ENCODE measurements at regions not wholly inside any gene's neighbourhood (a gene's known extent, or its start where the extent isn't known, plus 50 kb on each side); places are given as distances from the start of the nearest gene placed in this dataset.

DNA sequence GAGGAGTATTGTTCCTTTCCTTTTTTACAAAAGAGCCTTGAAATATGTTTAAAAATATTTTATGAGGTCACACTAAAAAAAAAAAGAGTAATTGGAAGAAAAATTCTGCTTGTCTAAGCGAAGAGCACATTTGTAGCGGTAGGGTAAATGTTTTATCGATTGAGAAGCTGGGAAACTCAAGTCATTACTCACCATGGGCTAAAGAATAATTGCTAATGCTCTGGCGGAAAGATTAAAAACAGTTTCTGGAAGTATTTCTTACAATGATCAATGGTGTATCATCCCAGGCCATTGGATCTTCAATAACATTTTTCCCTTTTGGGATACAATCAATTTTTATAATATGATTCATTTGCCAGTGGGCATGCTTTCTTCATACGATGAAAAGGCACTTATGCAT is 450.0 kb downstream of the RASEF start:
- TF ChIP-seq POLR2A (IDR thresholded peaks at IDR 0.05) = no peak
- TF ChIP-seq, protein P1, sequence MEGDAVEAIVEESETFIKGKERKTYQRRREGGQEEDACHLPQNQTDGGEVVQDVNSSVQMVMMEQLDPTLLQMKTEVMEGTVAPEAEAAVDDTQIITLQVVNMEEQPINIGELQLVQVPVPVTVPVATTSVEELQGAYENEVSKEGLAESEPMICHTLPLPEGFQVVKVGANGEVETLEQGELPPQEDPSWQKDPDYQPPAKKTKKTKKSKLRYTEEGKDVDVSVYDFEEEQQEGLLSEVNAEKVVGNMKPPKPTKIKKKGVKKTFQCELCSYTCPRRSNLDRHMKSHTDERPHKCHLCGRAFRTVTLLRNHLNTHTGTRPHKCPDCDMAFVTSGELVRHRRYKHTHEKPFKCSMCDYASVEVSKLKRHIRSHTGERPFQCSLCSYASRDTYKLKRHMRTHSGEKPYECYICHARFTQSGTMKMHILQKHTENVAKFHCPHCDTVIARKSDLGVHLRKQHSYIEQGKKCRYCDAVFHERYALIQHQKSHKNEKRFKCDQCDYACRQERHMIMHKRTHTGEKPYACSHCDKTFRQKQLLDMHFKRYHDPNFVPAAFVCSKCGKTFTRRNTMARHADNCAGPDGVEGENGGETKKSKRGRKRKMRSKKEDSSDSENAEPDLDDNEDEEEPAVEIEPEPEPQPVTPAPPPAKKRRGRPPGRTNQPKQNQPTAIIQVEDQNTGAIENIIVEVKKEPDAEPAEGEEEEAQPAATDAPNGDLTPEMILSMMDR (IDR thresholded peaks at IDR 0.05) = no peak

All from testis (tissue), 2 donors.